AG10803 (cell line): ENCODE measurements at regions not wholly inside any gene's neighbourhood (a gene's known extent, or its start where the extent isn't known, plus 50 kb on each side); places are given as distances from the start of the nearest gene placed in this dataset.

Experiments used
- DNase-seq: peaks from one replicate; pipeline ENCODE4 v3.0.0; 2010; ENCODE audit warnings: low read depth
- H3K4me3 ChIP-seq: 2 replicates; pipeline ENCODE4 v1.5.1; 2011; ENCODE audit warnings: mild to moderate bottlenecking, low read length, control low read depth
- TF ChIP-seq, protein P1 (sequence below): conservative IDR thresholded peaks from 2 replicates; pipeline ENCODE4 v1.5.1; 2011; ENCODE audit warnings: mild to moderate bottlenecking, low read length, control low read depth, inconsistent platforms

DNA sequence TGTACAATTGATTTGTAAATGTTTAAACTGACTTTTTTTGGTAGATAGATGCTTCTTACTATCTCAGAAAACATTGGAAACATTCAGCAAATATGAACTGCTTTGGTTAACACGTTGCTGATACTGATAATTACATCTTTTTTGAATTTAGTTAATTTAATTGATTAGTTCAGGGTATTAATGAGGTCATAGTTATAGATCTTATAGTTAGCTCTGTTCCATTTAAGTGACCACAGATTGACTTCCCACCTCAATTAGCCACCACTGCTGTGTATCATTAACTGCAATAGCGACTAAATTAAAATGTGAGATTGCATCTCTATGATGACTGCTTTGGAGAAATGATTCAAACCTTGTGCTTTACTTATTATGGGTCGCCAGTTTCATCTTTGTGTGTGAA, 407.1 kb upstream of the EDIL3 start:
- TF ChIP-seq, protein P1, sequence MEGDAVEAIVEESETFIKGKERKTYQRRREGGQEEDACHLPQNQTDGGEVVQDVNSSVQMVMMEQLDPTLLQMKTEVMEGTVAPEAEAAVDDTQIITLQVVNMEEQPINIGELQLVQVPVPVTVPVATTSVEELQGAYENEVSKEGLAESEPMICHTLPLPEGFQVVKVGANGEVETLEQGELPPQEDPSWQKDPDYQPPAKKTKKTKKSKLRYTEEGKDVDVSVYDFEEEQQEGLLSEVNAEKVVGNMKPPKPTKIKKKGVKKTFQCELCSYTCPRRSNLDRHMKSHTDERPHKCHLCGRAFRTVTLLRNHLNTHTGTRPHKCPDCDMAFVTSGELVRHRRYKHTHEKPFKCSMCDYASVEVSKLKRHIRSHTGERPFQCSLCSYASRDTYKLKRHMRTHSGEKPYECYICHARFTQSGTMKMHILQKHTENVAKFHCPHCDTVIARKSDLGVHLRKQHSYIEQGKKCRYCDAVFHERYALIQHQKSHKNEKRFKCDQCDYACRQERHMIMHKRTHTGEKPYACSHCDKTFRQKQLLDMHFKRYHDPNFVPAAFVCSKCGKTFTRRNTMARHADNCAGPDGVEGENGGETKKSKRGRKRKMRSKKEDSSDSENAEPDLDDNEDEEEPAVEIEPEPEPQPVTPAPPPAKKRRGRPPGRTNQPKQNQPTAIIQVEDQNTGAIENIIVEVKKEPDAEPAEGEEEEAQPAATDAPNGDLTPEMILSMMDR: no peak
- H3K4me3 ChIP-seq: no peak overlapping the region
- no peak for DNase-seq

DNA sequence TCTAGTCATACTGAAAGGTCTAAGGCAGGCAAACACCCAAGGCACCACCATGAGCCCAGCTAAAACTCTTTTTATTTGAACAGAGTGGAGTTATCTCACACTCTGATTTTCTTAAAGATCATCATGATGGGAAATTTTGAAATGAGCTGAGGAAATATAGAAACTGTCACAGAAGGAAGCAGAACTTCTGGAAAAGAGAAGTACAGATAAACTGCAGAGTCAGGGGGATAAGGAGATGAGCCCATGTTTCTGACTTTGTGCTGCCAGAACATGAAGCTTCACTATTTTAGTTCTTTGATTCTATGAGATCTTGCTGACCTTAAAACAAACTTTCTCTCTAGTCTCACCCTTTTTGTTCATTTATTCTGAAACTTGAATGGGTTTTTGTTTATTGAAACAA, 406.5 kb upstream of the EDIL3 start:
- TF ChIP-seq, protein P1: no peak
- H3K4me3 ChIP-seq: no peak overlapping the region
- no peak for DNase-seq

DNA sequence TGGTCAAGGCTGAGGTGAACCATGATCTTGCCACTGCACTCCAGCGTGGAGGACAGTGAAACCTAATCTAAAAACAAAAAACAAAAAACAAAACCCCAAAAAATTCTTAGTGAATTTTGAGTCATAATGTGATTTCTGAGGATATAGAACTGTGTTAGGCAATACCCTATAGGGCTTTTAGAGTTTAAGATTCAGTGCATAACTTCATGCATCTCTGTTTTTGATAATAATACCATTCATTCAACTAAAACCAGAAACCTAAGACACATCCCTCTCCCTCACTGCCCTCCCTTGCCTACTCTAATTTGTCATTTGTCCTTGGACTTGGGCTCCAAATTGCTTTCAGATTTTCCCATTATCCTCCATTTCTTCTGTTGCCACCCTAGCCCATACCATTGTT, 405.7 kb upstream of the EDIL3 start:
- DNase-seq: no peak
- H3K4me3 ChIP-seq: no peak overlapping the region

DNA sequence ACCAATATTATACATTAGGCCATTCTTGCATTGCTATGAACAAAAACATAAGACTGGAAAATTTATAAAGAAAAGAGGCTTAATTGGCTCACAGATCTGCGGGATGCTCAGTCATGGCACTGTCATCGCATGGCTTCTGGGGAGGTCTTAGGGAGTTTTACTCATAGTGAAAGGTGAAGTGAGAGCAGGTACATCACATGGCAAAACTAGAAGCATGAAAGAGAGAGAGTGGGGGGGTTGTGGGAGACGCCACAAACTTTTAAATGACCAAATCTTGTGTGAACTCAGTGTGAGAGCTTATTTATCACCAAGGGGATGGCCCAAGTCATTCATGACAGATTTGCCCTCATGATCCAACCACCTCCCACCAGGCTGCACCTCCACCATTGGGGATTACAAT, 398.3 kb upstream of the EDIL3 start:
- TF ChIP-seq, protein P1: no peak
- DNase-seq: no peak
- H3K4me3 ChIP-seq: no peak overlapping the region

More for the DNA sequence above, 405.7 kb upstream of the EDIL3 start:
- TF ChIP-seq, protein P1: no peak

DNA sequence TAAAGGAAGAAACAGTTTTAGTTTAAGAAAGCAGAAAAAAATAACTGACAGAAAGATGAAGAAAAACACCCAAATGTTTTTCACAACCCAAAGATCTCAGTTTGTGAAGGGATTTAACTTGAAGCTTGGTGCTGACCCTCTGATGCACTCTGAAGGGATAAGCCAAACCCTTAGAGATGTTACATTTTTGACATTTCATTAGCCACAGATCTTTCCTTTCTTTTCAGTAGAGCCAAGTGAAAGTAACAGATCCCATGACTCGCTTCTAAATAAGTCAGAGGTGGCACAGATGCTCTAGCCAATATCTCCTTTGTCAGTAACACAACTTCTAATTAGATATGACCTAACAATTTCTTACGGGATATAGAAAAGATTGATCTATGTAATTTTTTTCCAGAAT, 394.5 kb upstream of the EDIL3 start:
- TF ChIP-seq, protein P1: no peak
- H3K4me3 ChIP-seq: no peak overlapping the region
- no peak for DNase-seq

DNA sequence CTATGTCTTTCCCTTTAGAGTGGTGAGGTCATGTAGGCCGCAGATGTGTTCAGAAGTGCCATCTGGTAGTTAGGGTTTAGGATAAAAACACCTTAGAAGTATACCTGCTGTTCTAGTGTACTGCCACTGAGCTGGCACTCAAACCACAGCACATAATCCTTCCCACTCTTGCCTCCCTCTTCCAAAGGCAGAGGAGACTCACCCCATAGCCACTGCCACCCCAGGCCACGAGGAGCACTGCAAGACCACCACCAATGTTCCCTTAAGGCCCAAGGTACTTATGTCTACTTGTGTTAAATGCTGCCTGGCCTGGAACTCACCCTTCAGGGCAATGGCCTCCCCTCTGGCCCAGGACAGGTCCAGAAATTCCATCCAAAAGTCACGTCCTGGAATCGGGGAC, 379.5 kb upstream of the EDIL3 start:
- TF ChIP-seq, protein P1: no peak
- no peak for DNase-seq
- H3K4me3 ChIP-seq: no peak overlapping the region

DNA sequence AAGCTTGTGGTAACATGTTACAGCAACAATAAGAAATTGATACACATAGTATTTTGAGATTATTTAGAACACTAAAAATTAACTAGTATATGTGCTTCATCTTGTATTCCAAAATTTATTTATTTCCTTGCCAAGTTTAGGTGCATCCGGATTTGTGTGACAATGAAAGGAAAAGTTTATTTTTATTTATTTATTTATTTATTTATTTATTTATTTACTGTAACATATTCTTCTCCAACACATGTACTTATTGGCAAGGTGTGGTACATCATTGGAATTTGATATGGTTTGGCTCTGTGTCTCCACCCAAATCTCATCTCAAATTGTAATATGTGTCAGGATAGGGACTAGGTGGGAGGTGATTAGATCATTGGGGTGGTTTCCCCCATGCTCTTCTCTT, 373.3 kb upstream of the EDIL3 start:
- no peak for DNase-seq
- no peak overlapping the region for H3K4me3 ChIP-seq
- TF ChIP-seq, protein P1: no peak
